ENCODE measurements at regions not wholly inside any gene's neighbourhood (a gene's known extent, or its start where the extent isn't known, plus 50 kb on each side); places are given as distances from the start of the nearest gene placed in this dataset.

GRCh38 chr17:77508047-77508715, 367.4 kb downstream of the SEC14L1 start (continued):
- no peak for TF ChIP-seq ZNF552 (CRISPR knock-in tag; IDR thresholded peaks at IDR 0.05; ENCODE audit: borderline replicate concordance)
- TF ChIP-seq HMGA1 (CRISPR knock-in tag; conservative IDR thresholded peaks at IDR 0.05) = no peak
- TF ChIP-seq ZNF318 (CRISPR knock-in tag; IDR thresholded peaks at IDR 0.05) = no peak
- TF ChIP-seq, protein P1, sequence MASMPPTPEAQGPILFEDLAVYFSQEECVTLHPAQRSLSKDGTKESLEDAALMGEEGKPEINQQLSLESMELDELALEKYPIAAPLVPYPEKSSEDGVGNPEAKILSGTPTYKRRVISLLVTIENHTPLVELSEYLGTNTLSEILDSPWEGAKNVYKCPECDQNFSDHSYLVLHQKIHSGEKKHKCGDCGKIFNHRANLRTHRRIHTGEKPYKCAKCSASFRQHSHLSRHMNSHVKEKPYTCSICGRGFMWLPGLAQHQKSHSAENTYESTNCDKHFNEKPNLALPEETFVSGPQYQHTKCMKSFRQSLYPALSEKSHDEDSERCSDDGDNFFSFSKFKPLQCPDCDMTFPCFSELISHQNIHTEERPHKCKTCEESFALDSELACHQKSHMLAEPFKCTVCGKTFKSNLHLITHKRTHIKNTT (CRISPR knock-in tag; IDR thresholded peaks at IDR 0.05) = no peak
- TF ChIP-seq ZSCAN20 (CRISPR knock-in tag; IDR thresholded peaks at IDR 0.05; ENCODE audit: borderline replicate concordance) = no peak
- no peak for TF ChIP-seq SMYD3 (CRISPR knock-in tag; IDR thresholded peaks at IDR 0.05)
- TF ChIP-seq, protein P2, sequence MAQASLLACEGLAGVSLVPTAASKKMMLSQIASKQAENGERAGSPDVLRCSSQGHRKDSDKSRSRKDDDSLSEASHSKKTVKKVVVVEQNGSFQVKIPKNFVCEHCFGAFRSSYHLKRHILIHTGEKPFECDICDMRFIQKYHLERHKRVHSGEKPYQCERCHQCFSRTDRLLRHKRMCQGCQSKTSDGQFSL (CRISPR knock-in tag; IDR thresholded peaks at IDR 0.05) = no peak
- TF ChIP-seq, protein P3, sequence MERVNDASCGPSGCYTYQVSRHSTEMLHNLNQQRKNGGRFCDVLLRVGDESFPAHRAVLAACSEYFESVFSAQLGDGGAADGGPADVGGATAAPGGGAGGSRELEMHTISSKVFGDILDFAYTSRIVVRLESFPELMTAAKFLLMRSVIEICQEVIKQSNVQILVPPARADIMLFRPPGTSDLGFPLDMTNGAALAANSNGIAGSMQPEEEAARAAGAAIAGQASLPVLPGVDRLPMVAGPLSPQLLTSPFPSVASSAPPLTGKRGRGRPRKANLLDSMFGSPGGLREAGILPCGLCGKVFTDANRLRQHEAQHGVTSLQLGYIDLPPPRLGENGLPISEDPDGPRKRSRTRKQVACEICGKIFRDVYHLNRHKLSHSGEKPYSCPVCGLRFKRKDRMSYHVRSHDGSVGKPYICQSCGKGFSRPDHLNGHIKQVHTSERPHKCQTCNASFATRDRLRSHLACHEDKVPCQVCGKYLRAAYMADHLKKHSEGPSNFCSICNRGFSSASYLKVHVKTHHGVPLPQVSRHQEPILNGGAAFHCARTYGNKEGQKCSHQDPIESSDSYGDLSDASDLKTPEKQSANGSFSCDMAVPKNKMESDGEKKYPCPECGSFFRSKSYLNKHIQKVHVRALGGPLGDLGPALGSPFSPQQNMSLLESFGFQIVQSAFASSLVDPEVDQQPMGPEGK (CRISPR knock-in tag; IDR thresholded peaks at IDR 0.05) = no peak
- no peak for TF ChIP-seq PITX1 (CRISPR knock-in tag; IDR thresholded peaks at IDR 0.05)
- TF ChIP-seq, protein P4, sequence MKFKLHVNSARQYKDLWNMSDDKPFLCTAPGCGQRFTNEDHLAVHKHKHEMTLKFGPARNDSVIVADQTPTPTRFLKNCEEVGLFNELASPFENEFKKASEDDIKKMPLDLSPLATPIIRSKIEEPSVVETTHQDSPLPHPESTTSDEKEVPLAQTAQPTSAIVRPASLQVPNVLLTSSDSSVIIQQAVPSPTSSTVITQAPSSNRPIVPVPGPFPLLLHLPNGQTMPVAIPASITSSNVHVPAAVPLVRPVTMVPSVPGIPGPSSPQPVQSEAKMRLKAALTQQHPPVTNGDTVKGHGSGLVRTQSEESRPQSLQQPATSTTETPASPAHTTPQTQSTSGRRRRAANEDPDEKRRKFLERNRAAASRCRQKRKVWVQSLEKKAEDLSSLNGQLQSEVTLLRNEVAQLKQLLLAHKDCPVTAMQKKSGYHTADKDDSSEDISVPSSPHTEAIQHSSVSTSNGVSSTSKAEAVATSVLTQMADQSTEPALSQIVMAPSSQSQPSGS (CRISPR knock-in tag; IDR thresholded peaks at IDR 0.05) = no peak
- no peak for TF ChIP-seq FUBP1 (CRISPR knock-in tag; IDR thresholded peaks at IDR 0.05; ENCODE audit: borderline replicate concordance)
- TF ChIP-seq ZNF10 (CRISPR knock-in tag; IDR thresholded peaks at IDR 0.05; ENCODE audit: borderline replicate concordance, low read depth) = no peak
- 0 out of 2 replicates have a peak, but pooled peaks have one; percentile 25 for TF ChIP-seq NR2C2 (CRISPR knock-in tag; IDR thresholded peaks at IDR 0.05; ENCODE audit: borderline replicate concordance)

All from HepG2 (cell line).